ENCODE measurements at regions not wholly inside any gene's neighbourhood (a gene's known extent, or its start where the extent isn't known, plus 50 kb on each side); places are given as distances from the start of the nearest gene placed in this dataset.

DNA sequence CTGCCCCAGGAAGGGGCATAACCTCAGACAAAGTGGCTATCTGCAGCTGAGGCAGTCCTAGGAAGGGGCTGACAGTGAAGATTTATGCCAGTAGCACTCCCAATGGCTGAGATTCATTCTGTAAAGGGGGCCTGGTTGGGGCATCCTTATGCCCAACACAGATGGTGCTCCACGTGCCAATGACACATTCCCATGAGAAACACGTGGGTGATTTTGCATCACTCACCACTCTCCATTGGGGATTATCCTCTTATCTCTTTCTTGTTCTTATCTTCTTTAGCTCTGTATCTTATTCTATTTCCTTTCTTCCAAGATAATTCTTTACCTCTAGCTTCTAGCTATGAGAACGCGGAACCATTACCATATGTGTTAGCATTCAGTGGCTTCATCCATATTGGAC is 194.0 kb upstream of the TUT7 start:
- no peaks in the 10 kb centered on the region for H3K9me3 ChIP-seq
- no peak overlapping the region for H3K4me3 ChIP-seq
- no peaks in the 10 kb centered on the region for H3K27me3 ChIP-seq
- no peak for DNase-seq
- H3K36me3 ChIP-seq: no peaks in the 10 kb centered on the region

DNA sequence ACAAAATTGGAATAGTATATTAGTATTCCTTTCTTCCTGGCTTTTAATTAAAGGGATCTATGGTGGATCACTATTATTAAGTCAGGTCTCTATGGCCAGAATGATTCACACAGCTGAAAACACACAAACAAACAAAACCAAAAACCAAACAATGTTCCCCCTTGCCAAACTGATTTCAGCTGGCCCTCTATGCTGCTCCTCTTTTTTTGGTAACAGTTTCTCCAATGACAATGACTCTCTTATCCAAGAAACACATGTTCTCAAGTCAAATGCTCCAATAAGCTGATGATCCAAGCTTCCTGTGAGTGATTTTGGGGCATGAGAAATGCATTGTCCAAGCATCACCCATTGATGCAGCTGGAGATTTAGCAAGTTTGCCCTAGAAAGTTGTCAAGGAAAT is 193.4 kb upstream of the TUT7 start:
- Histone ChIP-seq H3K9me3 (no peaks in the 10 kb centered on the region), H3K4me3 (no peak overlapping the region), H3K27me3 (no peaks in the 10 kb centered on the region), H3K36me3 (no peaks in the 10 kb centered on the region)
- DNase-seq: no peak

DNA sequence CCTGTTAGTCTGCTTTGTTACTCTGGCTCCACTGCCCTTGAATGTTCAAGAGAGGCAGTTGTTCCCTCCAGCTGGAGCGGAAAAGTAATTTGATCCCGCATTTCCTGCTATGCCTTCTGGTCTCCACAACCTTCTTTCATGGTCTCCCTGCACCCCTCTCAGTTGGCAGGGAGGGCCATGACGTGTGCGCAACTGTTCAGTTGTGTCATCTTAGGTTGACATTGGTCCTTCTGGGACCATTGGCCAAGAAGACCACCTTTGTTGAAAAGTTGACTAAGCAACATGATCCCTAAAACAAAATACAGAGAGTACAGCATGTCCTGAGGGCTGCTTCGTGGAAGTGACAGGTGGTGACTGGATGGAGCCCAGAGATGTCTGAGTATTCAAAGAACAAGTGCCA is 192.5 kb upstream of the TUT7 start:
- H3K27me3 ChIP-seq: no peaks in the 10 kb centered on the region
- peak; percentile 31 for DNase-seq
- H3K4me3 ChIP-seq: no peak overlapping the region
- no peaks in the 10 kb centered on the region for H3K36me3 ChIP-seq
- H3K9me3 ChIP-seq: no peaks in the 10 kb centered on the region

GRCh38 chr9:86545090-86545489 is 190.9 kb upstream of the TUT7 start:
- Histone ChIP-seq H3K9me3 (no peaks in the 10 kb centered on the region), H3K4me3 (no peak overlapping the region), H3K27me3 (no peaks in the 10 kb centered on the region), H3K36me3 (no peaks in the 10 kb centered on the region)
- DNase-seq: no peak

DNA sequence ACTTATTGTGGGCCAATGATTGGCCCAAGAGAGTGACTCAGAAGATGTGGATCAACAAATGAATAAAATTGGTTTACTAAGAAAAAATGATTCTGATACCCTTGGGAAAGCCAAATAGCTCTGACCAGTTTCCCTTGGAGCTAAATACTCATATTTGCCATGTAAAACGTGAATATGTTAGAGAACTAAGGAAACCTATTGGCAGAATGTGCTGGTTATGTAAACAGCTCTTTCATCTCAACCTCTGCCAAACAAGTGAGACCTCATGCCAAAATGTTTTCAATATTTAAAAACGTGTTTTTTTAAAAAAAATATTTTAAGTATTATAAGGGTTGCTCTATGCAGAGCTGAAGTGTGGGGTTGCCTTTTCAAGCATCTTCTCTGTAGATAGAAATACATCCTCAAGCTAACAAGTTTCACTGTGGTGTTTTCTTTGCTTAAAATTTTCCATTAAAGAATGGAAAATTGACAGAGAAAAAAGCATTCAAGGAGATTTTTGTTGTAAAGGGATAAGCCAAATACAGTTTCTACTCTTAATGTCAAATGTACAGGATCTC is 186.9 kb upstream of the TUT7 start:
- H3K4me3 ChIP-seq: no peak overlapping the region
- DNase-seq: no peak
- no peaks in the 10 kb centered on the region for H3K27me3 ChIP-seq

GRCh38 chr9:86535406-86535915 is 181.3 kb upstream of the TUT7 start:
- Histone ChIP-seq H3K36me3 (no peaks in the 10 kb centered on the region), H3K9me3 (no peaks in the 10 kb centered on the region), H3K4me3 (no peak overlapping the region), H3K27me3 (no peaks in the 10 kb centered on the region)
- DNase-seq: no peak

More for the DNA sequence above, 186.9 kb upstream of the TUT7 start:
- Histone ChIP-seq H3K36me3 (no peaks in the 10 kb centered on the region), H3K9me3 (no peaks in the 10 kb centered on the region)

DNA sequence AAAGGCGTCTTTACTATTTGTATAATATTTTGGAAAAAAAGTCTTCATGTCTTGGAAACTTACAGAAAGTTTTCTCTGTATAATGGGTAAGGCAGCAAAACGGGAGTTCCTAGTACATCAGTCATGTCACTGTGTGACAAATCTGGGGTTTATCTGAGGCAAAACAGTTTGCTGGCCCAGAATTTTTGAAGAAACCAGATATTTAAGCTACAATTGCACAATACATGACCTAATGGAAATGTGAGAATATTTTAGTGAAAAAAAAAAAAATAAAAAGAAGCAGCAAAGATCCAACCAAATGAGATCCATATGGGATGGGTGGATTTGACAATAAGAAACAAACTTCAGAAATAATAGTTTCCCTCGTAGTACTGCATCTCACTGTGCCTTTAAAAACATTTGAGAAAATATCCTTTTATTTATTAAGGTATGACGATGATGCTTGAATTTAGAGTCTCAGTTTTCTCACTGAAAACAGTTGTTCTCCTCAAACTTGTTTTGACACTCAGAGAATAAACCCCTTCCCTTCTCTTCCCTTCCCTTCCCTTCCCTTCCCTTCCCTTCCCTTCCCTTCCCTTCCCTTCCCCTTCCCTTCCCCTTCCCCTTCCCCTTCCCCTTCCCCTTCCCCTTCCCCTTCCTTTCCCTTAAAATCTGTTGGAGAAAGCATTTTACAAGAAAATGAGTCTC is 180.5 kb upstream of the TUT7 start:
- no peaks in the 10 kb centered on the region for H3K27me3 ChIP-seq
- H3K36me3 ChIP-seq: no peaks in the 10 kb centered on the region
- no peak for DNase-seq

GRCh38 chr9:86531971-86532640 is 177.9 kb upstream of the TUT7 start:
- no peak for DNase-seq
- H3K4me3 ChIP-seq: no peak overlapping the region
- H3K36me3 ChIP-seq: no peaks in the 10 kb centered on the region
- H3K9me3 ChIP-seq: no peaks in the 10 kb centered on the region
- H3K27me3 ChIP-seq: no peaks in the 10 kb centered on the region

More for the DNA sequence above, 180.5 kb upstream of the TUT7 start:
- Histone ChIP-seq H3K4me3 (no peak overlapping the region), H3K9me3 (no peaks in the 10 kb centered on the region)

DNA sequence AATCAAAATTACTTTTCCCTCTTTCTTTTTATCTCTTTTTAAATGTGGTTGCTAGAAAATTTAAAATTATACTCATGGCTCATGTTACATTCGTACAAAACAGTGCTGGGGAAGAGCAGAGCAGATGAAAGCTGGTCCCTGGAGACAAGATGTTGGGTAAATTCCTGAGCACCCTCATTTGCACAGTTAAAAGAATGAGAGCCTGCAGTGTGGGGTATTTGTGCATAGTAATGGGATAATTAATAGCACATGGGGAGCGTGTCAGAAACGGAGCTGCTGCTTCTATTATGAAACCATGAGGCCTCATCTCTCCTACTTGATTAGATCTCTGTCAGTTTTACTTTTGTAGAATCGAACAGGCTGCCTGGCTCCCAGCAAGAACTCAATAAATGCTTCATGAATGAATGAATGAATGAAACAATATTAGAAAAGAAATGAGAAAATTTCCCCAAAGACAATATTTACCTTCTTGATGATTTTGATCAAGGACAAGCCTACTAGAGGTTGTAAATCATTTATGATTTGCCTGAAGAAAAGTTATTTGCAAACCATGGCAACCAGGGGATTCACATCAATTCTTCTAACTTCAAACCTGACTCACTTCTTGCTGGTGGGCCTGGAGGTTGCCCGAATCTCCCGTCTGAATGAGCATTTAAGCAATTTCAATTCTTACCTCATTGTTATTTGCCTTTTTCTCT is 177.2 kb upstream of the TUT7 start:
- no peak for DNase-seq
- H3K36me3 ChIP-seq: no peaks in the 10 kb centered on the region
- H3K4me3 ChIP-seq: no peak overlapping the region
- no peaks in the 10 kb centered on the region for H3K9me3 ChIP-seq
- H3K27me3 ChIP-seq: no peaks in the 10 kb centered on the region

- H3K27me3 ChIP-seq: no peaks in the 10 kb centered on the region
- DNase-seq: no peak
- H3K9me3 ChIP-seq: no peaks in the 10 kb centered on the region
- no peak overlapping the region for H3K4me3 ChIP-seq
- no peaks in the 10 kb centered on the region for H3K36me3 ChIP-seq
These were observed 175.5 kb upstream of the TUT7 start for GRCh38 chr9:86529496-86530275.

- Histone ChIP-seq H3K9me3 (no peaks in the 10 kb centered on the region), H3K27me3 (no peaks in the 10 kb centered on the region), H3K4me3 (no peak overlapping the region), H3K36me3 (no peaks in the 10 kb centered on the region)
- DNase-seq: no peak
These were observed 171.8 kb upstream of the TUT7 start for GRCh38 chr9:86526021-86526420.

DNA sequence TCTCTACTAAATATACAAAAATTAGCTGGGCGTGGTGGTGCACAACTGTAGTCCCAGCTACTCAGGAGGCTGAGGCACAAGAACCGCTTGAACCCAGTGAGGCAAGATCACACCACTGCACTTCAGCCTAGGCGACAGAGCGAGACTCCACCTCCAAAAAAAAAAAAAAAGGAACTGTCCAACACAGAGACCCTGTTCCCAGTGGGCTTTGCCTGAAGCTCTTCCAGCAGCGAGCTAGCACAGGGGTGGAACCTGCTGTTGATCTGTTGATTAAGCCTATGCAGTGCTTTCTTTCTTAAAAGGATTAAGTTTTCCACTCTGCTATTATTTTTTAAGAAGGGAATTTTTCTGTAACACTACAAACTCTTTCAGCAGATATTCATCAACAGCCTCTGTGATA is 171.0 kb upstream of the TUT7 start:
- no peaks in the 10 kb centered on the region for H3K27me3 ChIP-seq
- H3K9me3 ChIP-seq: no peaks in the 10 kb centered on the region
- no peak for DNase-seq
- no peaks in the 10 kb centered on the region for H3K36me3 ChIP-seq
- no peak overlapping the region for H3K4me3 ChIP-seq

DNA sequence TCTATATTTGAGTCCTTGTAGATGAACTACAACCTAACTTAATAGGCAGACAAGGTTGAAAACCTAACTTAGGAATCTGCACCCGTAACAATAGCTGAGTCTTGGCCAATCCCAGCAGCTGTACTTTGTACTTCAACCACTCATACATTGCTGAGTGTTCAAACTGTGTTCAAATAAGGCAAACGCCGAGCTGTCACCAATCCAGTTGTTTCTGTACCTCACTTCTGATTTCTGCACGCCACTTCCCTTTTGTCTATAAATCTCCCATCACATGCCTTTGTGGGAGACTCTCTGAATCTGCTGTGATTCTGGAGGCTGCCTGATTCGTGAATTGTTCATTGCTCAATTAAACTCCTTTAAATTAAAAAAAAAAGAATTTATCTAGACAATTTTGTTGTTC is 167.8 kb upstream of the TUT7 start:
- Histone ChIP-seq H3K36me3 (no peaks in the 10 kb centered on the region), H3K27me3 (no peaks in the 10 kb centered on the region)
- no peak for DNase-seq

GRCh38 chr9:86521322-86521721 is 167.1 kb upstream of the TUT7 start:
- Histone ChIP-seq H3K9me3 (no peaks in the 10 kb centered on the region), H3K27me3 (no peaks in the 10 kb centered on the region), H3K4me3 (no peak overlapping the region), H3K36me3 (no peaks in the 10 kb centered on the region)
- DNase-seq: no peak

More for the DNA sequence above, 167.8 kb upstream of the TUT7 start:
- Histone ChIP-seq H3K9me3 (no peaks in the 10 kb centered on the region), H3K4me3 (no peak overlapping the region)

DNA sequence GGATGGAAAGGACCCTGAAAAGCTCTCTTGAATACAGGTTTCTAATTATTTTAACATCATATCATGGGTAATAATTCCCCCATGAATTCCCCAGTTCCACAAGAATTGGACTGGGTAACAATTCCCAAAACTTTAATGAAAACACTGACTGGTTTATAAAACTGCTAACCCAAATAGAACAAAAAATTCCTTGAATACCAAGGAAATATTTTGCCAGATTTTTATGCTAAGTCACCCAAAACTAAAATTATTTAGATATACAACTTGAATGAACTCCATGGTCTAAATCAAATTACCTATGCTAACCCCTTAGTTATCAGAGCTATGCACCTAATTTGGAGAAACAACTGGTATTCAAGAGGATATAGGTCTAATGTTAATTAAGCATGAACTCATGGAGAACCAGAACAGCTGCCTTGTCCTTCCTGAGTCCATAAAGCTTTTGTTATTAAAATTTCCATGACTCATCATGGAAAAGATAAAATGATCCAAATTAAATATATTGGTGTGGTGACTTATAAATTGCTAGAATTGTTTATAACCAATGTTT is 164.9 kb upstream of the TUT7 start:
- DNase-seq: no peak

DNA sequence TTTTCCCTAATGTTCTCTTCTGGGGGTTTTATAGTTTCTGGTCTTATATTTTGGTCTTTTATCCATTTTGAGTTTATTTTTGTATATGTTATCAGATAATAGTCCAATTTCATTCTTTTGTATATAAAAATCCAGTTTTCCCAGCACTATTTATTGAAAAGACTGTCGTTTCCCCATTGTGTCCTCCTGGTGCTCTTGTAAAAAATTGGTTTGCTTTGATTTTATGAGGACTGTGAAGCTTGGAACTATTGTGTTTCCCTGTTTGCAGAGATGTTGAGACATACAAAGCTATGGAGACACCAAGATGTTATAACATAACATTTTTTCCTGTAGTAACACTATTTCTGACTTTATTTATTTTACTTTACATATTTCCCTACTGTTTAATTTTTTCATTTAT is 163.3 kb upstream of the TUT7 start:
- Histone ChIP-seq H3K27me3 (no peaks in the 10 kb centered on the region), H3K4me3 (no peak overlapping the region), H3K36me3 (no peaks in the 10 kb centered on the region), H3K9me3 (no peaks in the 10 kb centered on the region)
- no peak for DNase-seq

More for the DNA sequence above, 164.9 kb upstream of the TUT7 start:
- Histone ChIP-seq H3K36me3 (no peaks in the 10 kb centered on the region), H3K4me3 (no peak overlapping the region), H3K27me3 (no peaks in the 10 kb centered on the region), H3K9me3 (no peaks in the 10 kb centered on the region)
